Epidermal melanocyte (primary cell): ENCODE measurements at regions not wholly inside any gene's neighbourhood (a gene's known extent, or its start where the extent isn't known, plus 50 kb on each side); places are given as distances from the start of the nearest gene placed in this dataset.

Experiments used
- DNase-seq: peaks from one replicate; pipeline ENCODE4 v3.0.0; 2011; ENCODE audit warnings: low spot score; ENCODE audit not compliant: insufficient read length

- DNase-seq = no peak
Observed at GRCh38 chr2:173588931-173589369, 234.3 kb downstream of the CDCA7 start.

GRCh38 chr2:173589604-173590275 lies 235.1 kb downstream of the CDCA7 start:
- no peak for DNase-seq

- peak; percentile 64 for DNase-seq
Observed at GRCh38 chr2:173590276-173590861, 235.7 kb downstream of the CDCA7 start.

GRCh38 chr2:173593109-173593508 lies 238.4 kb downstream of the CDCA7 start:
- no peak for DNase-seq

GRCh38 chr2:173596244-173596643 lies 241.6 kb downstream of the CDCA7 start:
- no peak for DNase-seq

GRCh38 chr2:173598525-173598924 lies 243.9 kb downstream of the CDCA7 start:
- DNase-seq = no peak

- no peak for DNase-seq
Observed at GRCh38 chr2:173599821-173600359, 245.2 kb downstream of the CDCA7 start.

- no peak for DNase-seq
Observed at GRCh38 chr2:173602153-173602795, 247.6 kb downstream of the CDCA7 start.

GRCh38 chr2:173605994-173606393 lies 251.3 kb downstream of the CDCA7 start:
- DNase-seq = no peak

GRCh38 chr2:173606619-173607248 lies 252.1 kb downstream of the CDCA7 start:
- DNase-seq = no peak

- DNase-seq = no peak
Observed at GRCh38 chr2:173607606-173608311, 253.1 kb downstream of the CDCA7 start.

GRCh38 chr2:173611121-173611520 lies 256.4 kb downstream of the CDCA7 start:
- DNase-seq = no peak

GRCh38 chr2:173612354-173612753 lies 257.7 kb downstream of the CDCA7 start:
- no peak for DNase-seq

GRCh38 chr2:173613386-173613785 lies 258.7 kb downstream of the CDCA7 start:
- no peak for DNase-seq

GRCh38 chr2:173614265-173614930 lies 259.7 kb downstream of the CDCA7 start:
- no peak for DNase-seq

GRCh38 chr2:173623438-173624319 lies 269.0 kb downstream of the CDCA7 start:
- no peak for DNase-seq

- DNase-seq = no peak
Observed at GRCh38 chr2:173625315-173625714, 270.6 kb downstream of the CDCA7 start.

GRCh38 chr2:173629076-173629475 lies 274.4 kb downstream of the CDCA7 start:
- no peak for DNase-seq

- no peak for DNase-seq
Observed at GRCh38 chr2:173630425-173631126, 275.9 kb downstream of the CDCA7 start.
